Hepatocyte (in vitro differentiated cells): ENCODE measurements at regions not wholly inside any gene's neighbourhood (a gene's known extent, or its start where the extent isn't known, plus 50 kb on each side); places are given as distances from the start of the nearest gene placed in this dataset.

ENCODE experiments used
- DNase-seq: peaks from one replicate; pipeline ENCODE4 v3.0.0-alpha.2; 2016; ENCODE audit warnings: low spot score
- H2AFZ ChIP-seq: fragments of 200-600 bp; sonication (generic); 2 replicates; pipeline ENCODE4 v1.6.0; 2016; ENCODE audit warnings: antibody characterized with exemption, mild to moderate bottlenecking
- H3K27ac ChIP-seq: fragments of 200-600 bp; sonication (generic); 2 replicates; pipeline ENCODE4 v1.5.1; 2016; ENCODE audit warnings: mild to moderate bottlenecking
- H3K27me3 ChIP-seq: fragments of 200-600 bp; sonication (generic); 2 replicates; pipeline ENCODE4 v1.6.1; 2016
- H3K36me3 ChIP-seq: fragments of 200-600 bp; sonication (generic); replicated peaks from 2 replicates; pipeline ENCODE4 v1.5.1; 2016; ENCODE audit warnings: low read depth; ENCODE audit not compliant: insufficient read depth
- H3K4me1 ChIP-seq: fragments of 200-600 bp; sonication (generic); 2 replicates; pipeline ENCODE4 v1.5.1; 2016; ENCODE audit warnings: mild to moderate bottlenecking, moderate library complexity; ENCODE audit not compliant: insufficient read depth
- H3K4me2 ChIP-seq: fragments of 200-600 bp; sonication (generic); 2 replicates; pipeline ENCODE4 v1.6.0; 2016
- H3K4me3 ChIP-seq: fragments of 200-600 bp; sonication (generic); 2 replicates; pipeline ENCODE4 v1.5.1; 2016; ENCODE audit warnings: mild to moderate bottlenecking
- H3K79me2 ChIP-seq: fragments of 200-600 bp; sonication (generic); 2 replicates; pipeline ENCODE4 v1.6.0; 2017; ENCODE audit warnings: mild to moderate bottlenecking
- H3K9me2 ChIP-seq: fragments of 200-600 bp; sonication (generic); replicated peaks from 2 replicates; pipeline ENCODE4 v1.6.0; 2017; ENCODE audit warnings: mild to moderate bottlenecking; ENCODE audit not compliant: insufficient read depth
- H3K9me3 ChIP-seq: fragments of 200-600 bp; sonication (generic); 2 replicates; pipeline ENCODE4 v1.5.1; 2016; ENCODE audit warnings: low read depth, mild to moderate bottlenecking
- H4K20me1 ChIP-seq: fragments of 200-600 bp; sonication (generic); 2 replicates; pipeline ENCODE4 v1.6.0; 2016; ENCODE audit warnings: mild to moderate bottlenecking; ENCODE audit not compliant: insufficient read depth, poor library complexity, severe bottlenecking
- EZH2 ChIP-seq: fragments of 200-600 bp; sonication (generic); IDR thresholded peaks from 2 replicates; pipeline ENCODE4 v1.6.1; 2016; ENCODE audit warnings: antibody characterized with exemption, mild to moderate bottlenecking, borderline replicate concordance
- EZH2phosphoT487 ChIP-seq: fragments of 200-600 bp; sonication (generic); IDR thresholded peaks from one replicate; pipeline ENCODE4 v1.6.1; 2018; ENCODE audit warnings: antibody characterized with exemption, mild to moderate bottlenecking, low read depth, moderate library complexity; ENCODE audit not compliant: unreplicated experiment, severe bottlenecking
- WGBS: methylation state at CpG from one replicate; pipeline ENCODE4 v1.1.6; 2016; ENCODE audit warnings: low lambda C conversion rate; ENCODE audit errors: missing lambda C conversion rate; 5-methylcytosine and 5-hydroxymethylcytosine counted together
- TF ChIP-seq, protein P1 (sequence below): fragments of 200-600 bp; sonication (generic); IDR thresholded peaks from 2 replicates; pipeline ENCODE4 v1.5.1; 2016; ENCODE audit warnings: antibody characterized with exemption, mild to moderate bottlenecking; ENCODE audit not compliant: poor library complexity

GRCh38 chr9:12975496-12975895 lies 200.7 kb downstream of the LURAP1L start:
- Histone ChIP-seq H3K27me3 (no peaks in the 10 kb centered on the region), H3K4me3 (no peak overlapping the region), H3K9me3 (no peaks in the 10 kb centered on the region), H2AFZ (no peak overlapping the region), H3K79me2 (no peaks in the 10 kb centered on the region), H4K20me1 (no peaks in the 10 kb centered on the region), H3K36me3 (no peaks in the 10 kb centered on the region), H3K9me2 (no peaks in the 10 kb centered on the region), H3K27ac (no peak overlapping the region), H3K4me1 (no peaks in the 10 kb centered on the region), H3K4me2 (no peak overlapping the region)
- 62% methylated on average over 2 of the region's 2 CpGs for WGBS
- TF ChIP-seq EZH2: no peak
- TF ChIP-seq, protein P1, sequence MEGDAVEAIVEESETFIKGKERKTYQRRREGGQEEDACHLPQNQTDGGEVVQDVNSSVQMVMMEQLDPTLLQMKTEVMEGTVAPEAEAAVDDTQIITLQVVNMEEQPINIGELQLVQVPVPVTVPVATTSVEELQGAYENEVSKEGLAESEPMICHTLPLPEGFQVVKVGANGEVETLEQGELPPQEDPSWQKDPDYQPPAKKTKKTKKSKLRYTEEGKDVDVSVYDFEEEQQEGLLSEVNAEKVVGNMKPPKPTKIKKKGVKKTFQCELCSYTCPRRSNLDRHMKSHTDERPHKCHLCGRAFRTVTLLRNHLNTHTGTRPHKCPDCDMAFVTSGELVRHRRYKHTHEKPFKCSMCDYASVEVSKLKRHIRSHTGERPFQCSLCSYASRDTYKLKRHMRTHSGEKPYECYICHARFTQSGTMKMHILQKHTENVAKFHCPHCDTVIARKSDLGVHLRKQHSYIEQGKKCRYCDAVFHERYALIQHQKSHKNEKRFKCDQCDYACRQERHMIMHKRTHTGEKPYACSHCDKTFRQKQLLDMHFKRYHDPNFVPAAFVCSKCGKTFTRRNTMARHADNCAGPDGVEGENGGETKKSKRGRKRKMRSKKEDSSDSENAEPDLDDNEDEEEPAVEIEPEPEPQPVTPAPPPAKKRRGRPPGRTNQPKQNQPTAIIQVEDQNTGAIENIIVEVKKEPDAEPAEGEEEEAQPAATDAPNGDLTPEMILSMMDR: no peak
- DNase-seq: no peak

GRCh38 chr9:12980085-12980851 lies 205.4 kb downstream of the LURAP1L start:
- no peak overlapping the region for H3K27ac ChIP-seq
- TF ChIP-seq, protein P1: no peak
- TF ChIP-seq EZH2 (no peak), EZH2phosphoT487 (no peak)

DNA sequence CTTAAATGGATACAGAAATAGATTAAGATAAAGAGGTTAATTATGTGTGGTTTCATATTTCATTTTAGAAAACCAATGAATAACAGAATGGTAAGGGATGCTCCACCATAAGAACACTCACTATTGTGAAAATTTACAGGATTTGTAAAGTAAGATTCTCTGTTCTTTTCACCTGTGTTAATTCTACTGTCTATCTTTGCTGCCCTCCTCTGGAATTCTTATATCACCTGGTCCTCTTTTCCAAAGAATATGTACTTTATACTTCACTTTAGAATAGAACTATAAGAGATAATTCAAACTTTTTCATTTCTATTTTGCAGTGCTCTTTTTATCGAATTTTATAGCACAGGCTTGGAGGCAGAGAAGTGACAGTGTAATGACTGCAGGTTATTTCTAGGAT lies 213.4 kb downstream of the LURAP1L start:
- no peak for DNase-seq
- Histone ChIP-seq H3K4me2 (no peak overlapping the region), H3K4me1 (no peaks in the 10 kb centered on the region), H3K27me3 (no peaks in the 10 kb centered on the region), H4K20me1 (no peaks in the 10 kb centered on the region), H3K9me2 (no peaks in the 10 kb centered on the region), H3K27ac (no peak overlapping the region), H2AFZ (no peak overlapping the region), H3K4me3 (no peak overlapping the region), H3K79me2 (no peaks in the 10 kb centered on the region), H3K9me3 (no peaks in the 10 kb centered on the region), H3K36me3 (no peaks in the 10 kb centered on the region)
- no peak for TF ChIP-seq EZH2phosphoT487
- TF ChIP-seq, protein P1: peak; percentile 36
- WGBS: 77% methylated on average over 1 of the region's 1 CpG

More at GRCh38 chr9:12980085-12980851, 205.4 kb downstream of the LURAP1L start:
- 54% methylated on average over 3 of the region's 3 CpGs for WGBS
- no peak overlapping the region for H3K4me2 ChIP-seq
- no peak overlapping the region for H2AFZ ChIP-seq
- H3K9me3 ChIP-seq: no peaks in the 10 kb centered on the region
- H3K79me2 ChIP-seq: no peaks in the 10 kb centered on the region
- DNase-seq: no peak
- H3K36me3 ChIP-seq: no peaks in the 10 kb centered on the region
- H4K20me1 ChIP-seq: no peaks in the 10 kb centered on the region
- no peaks in the 10 kb centered on the region for H3K27me3 ChIP-seq
- H3K9me2 ChIP-seq: no peaks in the 10 kb centered on the region
- no peak overlapping the region for H3K4me3 ChIP-seq
- H3K4me1 ChIP-seq: no peaks in the 10 kb centered on the region

- DNase-seq: no peak
- H3K27me3 ChIP-seq: no peaks in the 10 kb centered on the region
- no peak overlapping the region for H3K4me2 ChIP-seq
- no peaks in the 10 kb centered on the region for H4K20me1 ChIP-seq
- TF ChIP-seq EZH2phosphoT487 (no peak), EZH2 (no peak)
- TF ChIP-seq, protein P1: no peak
- H3K4me1 ChIP-seq: no peaks in the 10 kb centered on the region
- H3K36me3 ChIP-seq: no peaks in the 10 kb centered on the region
- H3K9me2 ChIP-seq: no peaks in the 10 kb centered on the region
- H2AFZ ChIP-seq: no peak overlapping the region
- no peak overlapping the region for H3K27ac ChIP-seq
- H3K79me2 ChIP-seq: no peaks in the 10 kb centered on the region
- H3K9me3 ChIP-seq: no peaks in the 10 kb centered on the region
- no peak overlapping the region for H3K4me3 ChIP-seq
Measured at GRCh38 chr9:12989669-12990068, 214.8 kb downstream of the LURAP1L start.
